ENCODE measurements at regions not wholly inside any gene's neighbourhood (a gene's known extent, or its start where the extent isn't known, plus 50 kb on each side); places are given as distances from the start of the nearest gene placed in this dataset.

GRCh38 chrX:63913719-63914118 lies 128.7 kb upstream of the ARHGEF9 start:
- TF ChIP-seq, protein P1, sequence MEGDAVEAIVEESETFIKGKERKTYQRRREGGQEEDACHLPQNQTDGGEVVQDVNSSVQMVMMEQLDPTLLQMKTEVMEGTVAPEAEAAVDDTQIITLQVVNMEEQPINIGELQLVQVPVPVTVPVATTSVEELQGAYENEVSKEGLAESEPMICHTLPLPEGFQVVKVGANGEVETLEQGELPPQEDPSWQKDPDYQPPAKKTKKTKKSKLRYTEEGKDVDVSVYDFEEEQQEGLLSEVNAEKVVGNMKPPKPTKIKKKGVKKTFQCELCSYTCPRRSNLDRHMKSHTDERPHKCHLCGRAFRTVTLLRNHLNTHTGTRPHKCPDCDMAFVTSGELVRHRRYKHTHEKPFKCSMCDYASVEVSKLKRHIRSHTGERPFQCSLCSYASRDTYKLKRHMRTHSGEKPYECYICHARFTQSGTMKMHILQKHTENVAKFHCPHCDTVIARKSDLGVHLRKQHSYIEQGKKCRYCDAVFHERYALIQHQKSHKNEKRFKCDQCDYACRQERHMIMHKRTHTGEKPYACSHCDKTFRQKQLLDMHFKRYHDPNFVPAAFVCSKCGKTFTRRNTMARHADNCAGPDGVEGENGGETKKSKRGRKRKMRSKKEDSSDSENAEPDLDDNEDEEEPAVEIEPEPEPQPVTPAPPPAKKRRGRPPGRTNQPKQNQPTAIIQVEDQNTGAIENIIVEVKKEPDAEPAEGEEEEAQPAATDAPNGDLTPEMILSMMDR (IDR thresholded peaks at IDR 0.05) = no peak
- TF ChIP-seq POLR2A (IDR thresholded peaks at IDR 0.05) = no peak
